Mucosa of gallbladder (tissue), 1 donor: ENCODE measurements at regions not wholly inside any gene's neighbourhood (a gene's known extent, or its start where the extent isn't known, plus 50 kb on each side); places are given as distances from the start of the nearest gene placed in this dataset.

Source experiments
- DNase-seq: peaks from one replicate; pipeline ENCODE4 v3.0.0-alpha.2; 2020; ENCODE audit warnings: low spot score
- donor health status: DM: no; HTN: no; CAD: no.

DNA sequence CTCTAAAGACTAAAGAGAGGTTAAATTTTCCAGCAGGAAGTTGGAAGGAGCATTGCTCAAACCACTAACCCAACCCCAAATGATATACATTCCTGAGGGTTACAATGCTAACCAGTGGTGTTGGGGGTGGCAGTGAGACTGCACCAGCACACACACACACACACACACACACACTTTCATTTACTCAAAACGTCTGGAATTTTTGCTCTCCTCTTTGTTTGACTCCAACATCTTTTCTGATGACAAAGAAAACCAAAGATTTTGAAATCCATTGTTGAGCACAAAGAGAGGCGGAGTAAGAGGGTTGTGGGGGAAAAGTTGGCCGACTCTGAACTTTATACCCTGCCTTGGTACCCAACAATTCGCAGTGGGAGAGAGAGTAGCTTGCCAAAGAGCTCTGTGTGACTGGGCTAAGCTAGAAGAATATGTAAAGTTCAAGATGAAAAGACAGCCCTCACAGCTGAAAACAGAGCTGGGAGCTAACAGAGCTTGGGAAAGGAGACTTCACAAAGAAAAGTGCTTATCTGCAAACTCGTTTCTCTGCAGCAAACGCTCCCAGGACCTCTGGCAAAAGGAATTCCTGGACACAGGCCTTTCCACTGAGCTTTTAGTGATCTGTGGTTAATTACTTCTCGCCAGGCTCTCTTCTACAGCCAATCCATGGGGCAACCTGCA, 426.0 kb upstream of the CDH11 start:
- DNase-seq, result no peak

GRCh38 chr16:65546353-65546791, 424.5 kb upstream of the CDH11 start:
- no peak for DNase-seq

DNA sequence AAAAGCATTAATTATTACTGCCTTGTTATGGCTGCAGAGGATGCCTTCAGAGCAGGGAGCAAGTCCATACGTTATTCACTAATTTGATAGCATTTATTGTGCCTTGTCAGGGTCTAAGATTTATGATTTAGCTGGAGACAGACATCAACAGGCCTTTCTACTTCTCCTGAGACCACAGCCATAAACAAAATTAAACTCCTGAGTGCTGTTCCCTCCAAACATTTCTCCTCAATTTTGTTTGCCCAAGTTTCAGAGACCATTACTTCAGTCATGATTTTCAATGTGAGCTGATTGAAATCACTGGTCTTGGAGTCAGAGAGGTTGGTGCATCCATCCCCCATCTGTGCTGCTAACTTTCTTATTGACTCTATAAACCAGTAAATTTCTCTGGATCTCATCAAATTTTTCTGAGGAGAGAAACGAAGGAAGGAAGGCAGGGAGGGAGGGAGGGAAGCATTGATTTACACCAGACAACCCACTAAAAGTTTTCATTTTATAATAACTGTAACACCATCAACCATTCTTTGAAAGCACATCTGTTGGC, 423.6 kb upstream of the CDH11 start:
- DNase-seq, result no peak

- DNase-seq, result no peak
These were observed 422.2 kb upstream of the CDH11 start for GRCh38 chr16:65543781-65544740.

- DNase-seq, result no peak
These were observed 419.8 kb upstream of the CDH11 start for GRCh38 chr16:65541646-65542045.

GRCh38 chr16:65540901-65541300, 419.0 kb upstream of the CDH11 start:
- no peak for DNase-seq

DNA sequence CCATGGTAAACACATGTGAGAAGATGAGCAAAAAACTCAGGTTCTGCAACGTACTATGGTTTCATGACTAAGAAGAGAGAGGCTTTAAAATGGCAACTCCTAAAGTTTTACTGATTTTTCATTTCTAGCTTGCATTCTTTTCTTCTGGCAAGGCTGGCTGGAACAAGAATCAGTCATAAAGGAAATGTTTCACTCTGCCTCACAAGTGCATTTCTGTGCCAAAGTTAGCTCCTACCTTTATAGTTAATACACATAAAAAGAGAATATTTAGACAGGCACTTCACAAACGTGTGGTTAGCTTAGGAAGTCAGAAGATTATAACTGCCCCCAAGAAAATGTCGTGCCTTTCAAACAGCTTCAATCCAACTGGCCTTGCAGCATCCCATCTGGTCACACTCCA, 417.1 kb upstream of the CDH11 start:
- no peak for DNase-seq

- DNase-seq, result no peak
These were observed 415.5 kb upstream of the CDH11 start for GRCh38 chr16:65537336-65537735.

GRCh38 chr16:65534121-65534528, 412.3 kb upstream of the CDH11 start:
- no peak for DNase-seq

DNA sequence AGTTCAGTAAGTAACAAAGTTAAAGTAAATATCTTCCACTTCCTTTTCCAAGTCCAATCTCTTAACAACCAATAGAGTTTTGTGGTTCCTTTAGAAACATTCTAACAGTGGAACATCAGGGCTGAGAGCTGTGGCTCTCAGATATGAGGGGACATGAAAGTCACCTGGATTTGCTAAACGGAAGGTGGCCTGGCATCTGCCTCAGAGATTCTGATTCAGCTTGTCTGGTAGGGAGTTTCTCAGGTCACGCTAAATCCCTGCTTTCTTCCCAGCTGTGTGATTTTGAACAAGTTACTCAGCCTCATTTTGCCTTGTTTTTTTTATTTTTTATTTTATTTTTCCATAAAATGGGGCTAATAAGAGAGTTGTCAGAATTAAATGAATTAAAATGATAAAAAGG, 411.0 kb upstream of the CDH11 start:
- DNase-seq, result no peak

- no peak for DNase-seq
These were observed 410.4 kb upstream of the CDH11 start for GRCh38 chr16:65532258-65532657.

- no peak for DNase-seq
These were observed 409.6 kb upstream of the CDH11 start for GRCh38 chr16:65531475-65531874.

DNA sequence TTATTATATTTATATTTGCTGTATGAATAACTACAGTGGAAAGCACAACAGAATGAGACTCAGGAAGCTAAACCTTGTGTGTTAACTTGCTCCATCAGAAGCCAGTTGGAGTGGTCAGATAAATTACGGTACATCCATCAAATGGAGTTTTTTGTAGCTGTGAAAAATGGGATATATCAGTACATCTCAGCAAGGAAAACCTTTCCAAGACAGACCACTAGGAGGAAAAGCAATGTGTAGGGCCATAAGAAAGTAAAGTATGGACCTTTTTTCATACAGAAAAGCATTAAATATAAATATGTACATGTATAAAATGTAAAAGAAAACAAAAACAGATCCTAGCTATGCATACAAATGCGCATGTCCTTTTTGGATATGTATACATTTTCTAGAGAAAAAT, 403.8 kb upstream of the CDH11 start:
- no peak for DNase-seq

DNA sequence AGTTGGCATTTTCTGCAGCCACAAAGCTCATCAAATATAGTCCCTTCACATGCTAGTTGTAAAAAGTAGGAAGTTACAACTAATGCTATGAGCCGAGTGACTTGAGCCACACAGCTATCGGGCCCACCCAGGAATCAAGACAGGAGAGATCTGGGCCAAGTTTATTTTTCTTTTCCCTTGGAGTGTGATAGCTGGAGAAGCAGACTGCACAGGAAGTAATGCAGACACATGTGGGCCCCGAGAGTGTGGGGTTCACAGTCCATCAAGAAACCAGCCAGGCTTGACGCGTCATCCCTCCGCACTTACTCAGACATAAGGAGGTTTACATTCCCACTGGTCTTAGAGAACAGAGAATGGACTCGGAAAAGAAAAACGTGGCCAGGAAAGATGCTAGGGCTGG, 403.1 kb upstream of the CDH11 start:
- no peak for DNase-seq

DNA sequence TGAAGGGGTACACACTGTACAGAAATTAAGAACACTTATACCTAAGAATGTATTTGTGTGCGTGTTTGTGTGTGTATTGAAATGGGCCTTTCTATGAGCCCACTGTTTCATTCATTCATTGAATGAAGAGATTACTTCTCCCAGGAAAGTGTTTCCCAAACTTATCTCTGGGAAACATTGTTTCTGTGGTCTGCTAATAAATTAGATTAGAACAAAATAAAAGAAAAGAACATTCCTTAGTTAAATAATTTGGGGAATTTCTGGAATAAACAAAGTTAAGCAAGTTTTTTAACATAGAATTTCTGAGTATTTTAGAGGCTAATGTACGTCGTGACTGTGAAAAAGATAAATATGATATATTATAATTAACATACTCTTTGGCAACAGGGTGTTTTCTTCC, 402.4 kb upstream of the CDH11 start:
- no peak for DNase-seq

GRCh38 chr16:65523283-65523944, 401.6 kb upstream of the CDH11 start:
- DNase-seq, result no peak

DNA sequence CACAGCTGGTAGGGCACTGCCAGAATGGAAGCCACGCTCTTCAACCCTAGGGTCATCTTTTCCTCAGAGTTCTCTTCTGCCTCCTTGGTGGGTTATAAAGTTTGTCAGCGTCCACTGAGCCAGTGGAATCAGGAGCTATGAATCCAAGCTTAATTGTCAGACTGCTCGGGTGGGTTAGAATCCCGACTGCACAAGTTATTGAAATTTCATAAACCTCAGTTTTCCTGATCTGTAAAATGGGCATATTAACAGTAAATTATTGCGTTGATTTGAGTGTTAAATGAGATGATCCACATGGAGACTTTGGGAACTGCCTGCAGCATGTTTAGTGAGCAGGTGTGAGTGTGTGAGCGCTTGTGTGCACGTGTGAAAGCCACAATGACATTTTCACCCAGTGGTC, 400.5 kb upstream of the CDH11 start:
- DNase-seq, result no peak

DNA sequence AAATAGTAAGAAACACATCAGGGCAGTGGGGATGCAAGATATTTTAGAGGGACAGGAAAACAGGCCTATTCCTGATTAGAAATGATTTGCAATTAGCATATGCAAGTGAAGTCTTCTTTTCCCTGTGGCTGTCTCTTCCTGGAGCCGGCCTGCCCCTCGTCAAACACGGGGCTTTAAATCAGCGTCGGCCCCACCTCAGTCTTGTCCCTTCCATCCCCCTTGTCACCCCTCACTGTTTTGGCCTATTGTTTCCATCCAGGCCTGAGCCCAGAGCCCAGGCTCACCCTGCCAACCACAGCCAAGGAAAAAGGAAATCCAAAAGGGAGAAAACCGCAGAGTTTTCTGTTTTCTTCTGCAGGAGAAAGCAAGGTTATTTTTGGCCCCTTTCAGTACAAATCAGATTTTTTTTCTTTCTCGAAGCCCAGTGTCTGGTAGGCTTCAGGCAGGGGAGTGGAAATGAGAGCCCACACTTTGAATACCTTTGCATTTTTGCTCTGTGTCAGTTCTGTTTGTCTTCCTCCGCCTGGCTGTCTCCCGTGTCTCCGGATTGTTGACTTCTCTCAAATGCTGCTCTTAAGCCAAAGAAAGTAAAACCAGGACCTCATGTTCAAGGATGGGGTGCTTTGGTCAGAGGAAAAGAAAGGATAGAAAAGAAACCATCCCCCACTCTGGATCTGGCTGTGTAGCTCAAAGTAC, 399.9 kb upstream of the CDH11 start:
- DNase-seq, result no peak

GRCh38 chr16:65519402-65519801, 397.5 kb upstream of the CDH11 start:
- no peak for DNase-seq

- no peak for DNase-seq
These were observed 393.3 kb upstream of the CDH11 start for GRCh38 chr16:65515193-65515592.

DNA sequence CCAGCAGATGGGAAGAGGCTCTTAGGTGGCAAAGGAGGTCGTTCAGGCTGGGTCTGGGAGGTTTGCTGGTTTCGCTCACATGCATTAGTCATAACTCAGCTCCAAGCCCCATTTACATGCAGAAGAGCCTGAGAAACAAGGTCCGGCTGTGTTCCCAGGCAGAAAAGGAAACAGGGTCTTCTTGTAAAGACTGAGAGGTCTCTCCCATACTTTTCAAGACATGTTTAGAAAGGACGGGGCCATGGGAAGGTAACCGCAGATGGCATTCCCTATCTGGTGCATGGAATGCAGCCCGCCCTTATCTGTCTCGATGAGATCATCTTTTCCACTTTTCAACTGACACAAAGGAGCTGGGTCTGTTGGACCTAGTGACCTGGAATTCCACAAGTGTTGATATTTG, 389.0 kb upstream of the CDH11 start:
- DNase-seq, result no peak

- no peak for DNase-seq
These were observed 388.4 kb upstream of the CDH11 start for GRCh38 chr16:65510241-65510640.
